T47D (cell line): ENCODE measurements at regions not wholly inside any gene's neighbourhood (a gene's known extent, or its start where the extent isn't known, plus 50 kb on each side); places are given as distances from the start of the nearest gene placed in this dataset.

ENCODE experiments used
- DNase-seq, 2 experiments: peaks; one replicate each; pipeline versions ENCODE4 v3.0.0 to v3.0.0-alpha.2; 2011 to 2012; ENCODE audit warnings: low read depth in 1 of 2, low spot score in 1 of 2
- JUND ChIP-seq: IDR thresholded peaks from 2 replicates; pipeline ENCODE4 v1.6.1; 2012; ENCODE audit warnings: low read depth
- in situ Hi-C: cut with HindIII; loops from 2 replicates; pipeline ENCODE4 v1.10.0; 2016; ENCODE audit warnings: low sequenced_read_pairs, low pct_unique_long_range_greater_than_20kb

GRCh38 chr15:66850078-66850991, 148.3 kb downstream of the SMAD6 start:
- no peak for TF ChIP-seq JUND
- DNase-seq, result no peak
- in situ Hi-C loops, result no loop called here

- no peak for DNase-seq
- in situ Hi-C loops, result no loop called here
- no peak for TF ChIP-seq JUND
Observed at GRCh38 chr15:66850996-66851310, 148.9 kb downstream of the SMAD6 start.

- in situ Hi-C loops, result no loop called here
- TF ChIP-seq JUND, result no peak
Observed at GRCh38 chr15:66851311-66852063, 149.5 kb downstream of the SMAD6 start.

GRCh38 chr15:66852064-66852905, 150.2 kb downstream of the SMAD6 start:
- no peak for TF ChIP-seq JUND
- DNase-seq, result no peak
- in situ Hi-C loops, result no loop called here

More at GRCh38 chr15:66851311-66852063, 149.5 kb downstream of the SMAD6 start:
- peak; percentile 86 to 92 for DNase-seq

DNA sequence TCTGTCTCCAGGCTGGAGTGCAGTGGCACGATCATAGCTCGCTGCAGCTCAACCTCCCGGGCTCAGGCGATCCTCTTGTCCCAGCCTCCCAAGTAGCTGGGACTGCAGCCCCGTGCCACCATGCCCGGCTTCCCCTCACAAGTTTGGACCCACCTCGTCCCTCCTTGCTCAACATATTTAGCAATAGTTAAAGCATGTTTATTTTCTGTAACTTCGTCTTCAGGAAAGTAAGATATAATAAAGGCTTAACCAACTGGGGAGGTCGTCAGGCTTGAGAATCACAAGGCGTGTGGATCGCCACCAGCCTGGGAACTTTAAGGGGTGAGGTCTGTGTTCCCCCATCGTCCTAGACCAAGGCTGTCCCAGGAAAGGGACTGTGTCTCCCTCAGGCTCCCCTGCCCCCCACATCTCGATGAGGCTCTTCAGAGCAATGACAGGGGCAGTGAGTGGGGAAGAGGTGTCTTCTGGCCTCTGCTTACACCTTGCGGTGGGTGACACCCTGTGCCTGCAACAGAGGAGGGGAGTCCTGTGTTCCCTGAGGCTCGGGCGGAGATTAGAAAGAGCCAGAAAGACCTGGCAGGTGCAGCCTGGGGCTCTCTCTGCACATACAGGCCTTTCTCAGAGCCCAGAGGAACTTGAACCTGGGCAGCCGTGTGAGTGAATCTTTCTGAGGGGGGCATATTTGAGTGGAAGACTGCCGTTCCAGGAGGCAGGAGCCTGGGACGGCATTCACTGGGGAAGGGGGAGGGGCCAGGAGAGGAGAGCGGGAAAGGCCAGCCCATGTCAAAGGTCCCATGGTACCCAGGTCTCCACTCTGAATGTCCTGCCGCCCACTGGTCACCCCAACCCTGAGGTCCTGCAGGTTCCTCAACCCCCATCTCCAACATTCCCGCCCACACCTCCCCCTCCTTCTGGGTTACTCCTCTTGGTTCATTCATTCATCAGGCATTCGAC, 152.3 kb downstream of the SMAD6 start:
- no peak for DNase-seq
- TF ChIP-seq JUND, result no peak
- in situ Hi-C loops, result no loop called here

GRCh38 chr15:66855041-66855440, 153.0 kb downstream of the SMAD6 start:
- TF ChIP-seq JUND, result no peak
- in situ Hi-C loops, result no loop called here

GRCh38 chr15:66857694-66858093, 155.7 kb downstream of the SMAD6 start:
- no peak for DNase-seq
- no peak for TF ChIP-seq JUND
- in situ Hi-C loops, result no loop called here

More at GRCh38 chr15:66855041-66855440, 153.0 kb downstream of the SMAD6 start:
- no peak for DNase-seq

DNA sequence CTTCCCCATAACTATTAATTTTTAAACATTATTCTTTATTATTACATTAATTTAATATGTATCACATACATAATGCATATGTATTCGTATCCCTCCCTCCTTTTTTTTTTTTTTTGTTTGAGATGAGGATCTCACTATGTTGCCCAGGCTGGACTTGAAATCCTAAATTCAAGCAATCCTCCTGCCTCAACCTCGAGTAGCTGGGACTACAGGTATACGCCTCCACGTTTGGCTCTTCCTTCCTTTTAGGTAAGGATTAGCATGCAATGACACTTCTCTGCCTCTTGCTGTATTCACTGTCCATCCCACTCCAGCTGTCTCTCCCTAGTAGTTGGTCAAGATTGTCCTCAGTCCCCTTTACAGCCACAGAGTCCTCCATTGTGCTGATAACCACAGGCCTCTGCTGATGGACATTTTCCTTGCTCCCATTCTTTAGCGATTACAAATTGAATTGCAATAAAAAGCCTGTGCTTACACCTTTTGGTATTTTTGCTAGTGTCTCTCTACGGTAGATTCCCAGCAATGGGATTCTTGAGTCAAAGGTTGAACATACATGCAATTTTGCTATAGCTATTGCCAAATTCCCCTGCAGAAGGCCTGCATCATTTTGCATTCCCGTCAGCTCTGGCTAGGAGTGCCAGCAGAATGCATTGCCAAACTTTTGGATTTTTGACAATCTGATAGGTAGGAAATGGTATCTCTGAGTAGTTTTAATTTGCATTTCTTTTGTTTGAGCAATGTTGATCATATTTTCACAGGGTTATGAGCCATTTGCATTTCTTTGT, 156.6 kb downstream of the SMAD6 start:
- DNase-seq, result no peak
- TF ChIP-seq JUND, result no peak
- in situ Hi-C loops, result no loop called here

DNA sequence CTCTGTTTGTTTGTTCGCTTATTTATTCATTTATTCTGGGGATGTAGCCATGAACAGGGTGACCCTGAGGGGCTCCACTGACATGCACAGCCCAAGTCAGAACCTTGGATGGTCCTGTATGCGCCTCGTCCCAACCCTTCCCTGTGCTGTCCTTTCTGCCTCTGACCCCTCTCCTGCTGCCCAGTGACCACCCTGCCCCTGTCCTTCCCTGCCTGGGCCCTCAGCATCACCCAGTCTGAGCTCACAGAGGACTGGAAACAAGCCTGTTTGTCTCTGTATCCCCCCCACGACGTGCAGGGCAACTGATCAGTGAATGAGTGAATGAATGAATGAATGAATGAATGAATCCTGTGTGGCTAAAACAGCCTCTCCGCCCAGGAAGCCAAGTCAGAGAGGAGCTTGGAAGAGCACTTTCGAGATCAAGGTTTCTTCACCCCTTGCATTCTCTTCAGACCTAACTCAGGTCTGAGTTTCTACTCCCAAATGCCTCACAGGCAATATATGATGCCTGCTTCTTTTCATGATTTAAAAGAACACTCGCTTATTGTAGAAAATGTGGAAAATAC, 157.7 kb downstream of the SMAD6 start:
- TF ChIP-seq JUND, result no peak
- no peak for DNase-seq
- in situ Hi-C loops, result no loop called here

- no peak for DNase-seq
- TF ChIP-seq JUND, result no peak
- in situ Hi-C loops, result no loop called here
Observed at GRCh38 chr15:66860844-66861243, 158.8 kb downstream of the SMAD6 start.
